Testis (tissue), 2 donors: ENCODE measurements at regions not wholly inside any gene's neighbourhood (a gene's known extent, or its start where the extent isn't known, plus 50 kb on each side); places are given as distances from the start of the nearest gene placed in this dataset.

Experiments
- DNase-seq: peaks from one replicate; pipeline ENCODE4 v3.0.0-alpha.2; 2019
- H3K27ac ChIP-seq, 2 donors: fragments of 200-600 bp; sonication (generic); one replicate each; pipeline ENCODE4 v1.5.1; 2019
- H3K27me3 ChIP-seq: fragments of 200-600 bp; sonication (generic); one replicate; pipeline ENCODE4 v1.5.1; 2019
- H3K36me3 ChIP-seq: fragments of 200-600 bp; sonication (generic); one replicate; pipeline ENCODE4 v1.5.1; 2017; ENCODE audit warnings: low read depth; ENCODE audit errors: missing control alignments
- H3K4me1 ChIP-seq: fragments of 200-600 bp; sonication (generic); one replicate; pipeline ENCODE4 v1.5.1; 2019
- H3K4me3 ChIP-seq, 2 donors: fragments of 200-600 bp; sonication (generic); one replicate each; pipeline ENCODE4 v1.5.1; 2017 to 2019
- H3K9me3 ChIP-seq: fragments of 200-600 bp; sonication (generic); one replicate; pipeline ENCODE4 v1.5.1; 2017
- POLR2A ChIP-seq: fragments of 450-650 bp; IDR thresholded peaks from one replicate; pipeline ENCODE4 v1.6.1; 2017; ENCODE audit warnings: antibody characterized with exemption, mild to moderate bottlenecking, moderate library complexity
- WGBS, 2 donors: methylation state at CpG; one replicate each; pipeline ENCODE4 v1.1.5; 2018; 5-methylcytosine and 5-hydroxymethylcytosine counted together
- intact Hi-C: fragments of 100-400 bp; cut with DNase I; formaldehyde crosslinking; loops from one replicate; pipeline ENCODE4 v1.15.1; 2023; ENCODE audit warnings: low total_unique reads
- TF ChIP-seq, protein P1 (sequence below), 3 experiments: fragments of 450-650 bp in 2 of 3; fragments of 200-600 bp in 1 of 3; sonication (generic) in 1 of 3; IDR thresholded peaks; one replicate each; pipeline ENCODE4 v1.5.1; 2016 to 2019; ENCODE audit warnings: antibody characterized with exemption in 3 of 3, mild to moderate bottlenecking in 2 of 3, moderate library complexity in 1 of 3

GRCh38 chr5:92908952-92909601 is 671.9 kb downstream of the NR2F1-AS1 start:
- TF ChIP-seq, protein P1, sequence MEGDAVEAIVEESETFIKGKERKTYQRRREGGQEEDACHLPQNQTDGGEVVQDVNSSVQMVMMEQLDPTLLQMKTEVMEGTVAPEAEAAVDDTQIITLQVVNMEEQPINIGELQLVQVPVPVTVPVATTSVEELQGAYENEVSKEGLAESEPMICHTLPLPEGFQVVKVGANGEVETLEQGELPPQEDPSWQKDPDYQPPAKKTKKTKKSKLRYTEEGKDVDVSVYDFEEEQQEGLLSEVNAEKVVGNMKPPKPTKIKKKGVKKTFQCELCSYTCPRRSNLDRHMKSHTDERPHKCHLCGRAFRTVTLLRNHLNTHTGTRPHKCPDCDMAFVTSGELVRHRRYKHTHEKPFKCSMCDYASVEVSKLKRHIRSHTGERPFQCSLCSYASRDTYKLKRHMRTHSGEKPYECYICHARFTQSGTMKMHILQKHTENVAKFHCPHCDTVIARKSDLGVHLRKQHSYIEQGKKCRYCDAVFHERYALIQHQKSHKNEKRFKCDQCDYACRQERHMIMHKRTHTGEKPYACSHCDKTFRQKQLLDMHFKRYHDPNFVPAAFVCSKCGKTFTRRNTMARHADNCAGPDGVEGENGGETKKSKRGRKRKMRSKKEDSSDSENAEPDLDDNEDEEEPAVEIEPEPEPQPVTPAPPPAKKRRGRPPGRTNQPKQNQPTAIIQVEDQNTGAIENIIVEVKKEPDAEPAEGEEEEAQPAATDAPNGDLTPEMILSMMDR (IDR thresholded peaks at IDR 0.05): no peak
- no peak for TF ChIP-seq POLR2A
- H3K4me3 ChIP-seq: no peak overlapping the region
- WGBS, 2 donors: 73 to 96% methylated on average over 1 of the region's 1 CpG
- no peaks in the 10 kb centered on the region for H3K27me3 ChIP-seq
- no peaks in the 10 kb centered on the region for H3K4me1 ChIP-seq
- no peak overlapping the region for H3K27ac ChIP-seq
- intact Hi-C loops: no loop called here
- no peak for DNase-seq
- H3K36me3 ChIP-seq: no peaks in the 10 kb centered on the region
- no peaks in the 10 kb centered on the region for H3K9me3 ChIP-seq

GRCh38 chr5:92907938-92908606 is 672.9 kb downstream of the NR2F1-AS1 start:
- H3K27me3 ChIP-seq: no peaks in the 10 kb centered on the region
- no peak for TF ChIP-seq POLR2A
- TF ChIP-seq, protein P1 (IDR thresholded peaks at IDR 0.05): no peak
- WGBS, 2 donors: 35 to 53% methylated on average over 2 of the region's 2 CpGs
- H3K36me3 ChIP-seq: no peaks in the 10 kb centered on the region
- no peak overlapping the region for H3K4me3 ChIP-seq
- no peaks in the 10 kb centered on the region for H3K4me1 ChIP-seq
- DNase-seq: no peak
- intact Hi-C loops: no loop called here
- no peak overlapping the region for H3K27ac ChIP-seq
- H3K9me3 ChIP-seq: no peaks in the 10 kb centered on the region

GRCh38 chr5:92906798-92907376 is 674.1 kb downstream of the NR2F1-AS1 start:
- Histone ChIP-seq H3K4me1 (no peaks in the 10 kb centered on the region), H3K27ac (no peak overlapping the region), H3K4me3 (no peak overlapping the region), H3K27me3 (no peaks in the 10 kb centered on the region), H3K9me3 (no peaks in the 10 kb centered on the region), H3K36me3 (no peaks in the 10 kb centered on the region)
- TF ChIP-seq POLR2A: no peak
- TF ChIP-seq, protein P1 (IDR thresholded peaks at IDR 0.05): no peak
- WGBS, 2 donors: 87 to 88% methylated on average over 6 of the region's 6 CpGs
- DNase-seq: no peak
- intact Hi-C loops: no loop called here

DNA sequence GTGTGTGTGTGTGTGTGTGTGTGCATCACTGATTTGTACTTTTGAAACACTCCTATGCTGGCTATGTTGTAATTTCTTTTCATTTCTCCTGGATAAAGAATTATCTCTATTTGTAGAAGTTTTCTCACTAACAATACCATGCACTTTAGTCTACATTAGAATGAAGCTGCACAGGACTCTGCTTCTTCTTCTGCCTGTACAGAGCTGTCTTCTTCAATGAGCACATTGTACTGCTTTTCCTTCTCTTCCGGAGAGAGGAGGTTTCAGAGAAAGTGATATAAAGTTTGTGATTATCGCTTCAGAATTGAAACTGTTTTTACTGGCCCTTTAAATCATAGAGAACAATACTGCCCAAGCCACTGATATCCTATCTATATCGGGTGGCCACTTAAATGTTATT is 677.0 kb downstream of the NR2F1-AS1 start:
- intact Hi-C loops: no loop called here
- no peaks in the 10 kb centered on the region for H3K27me3 ChIP-seq
- H3K27ac ChIP-seq: no peak overlapping the region
- WGBS, 2 donors: 40 to 55% methylated on average over 3 of the region's 3 CpGs
- no peak overlapping the region for H3K4me3 ChIP-seq
- H3K4me1 ChIP-seq: no peaks in the 10 kb centered on the region
- no peaks in the 10 kb centered on the region for H3K36me3 ChIP-seq
- TF ChIP-seq, protein P1 (IDR thresholded peaks at IDR 0.05): no peak
- no peak for TF ChIP-seq POLR2A
- no peak for DNase-seq
- no peaks in the 10 kb centered on the region for H3K9me3 ChIP-seq
